Endothelial cell of umbilical vein (primary cell): ENCODE measurements at regions not wholly inside any gene's neighbourhood (a gene's known extent, or its start where the extent isn't known, plus 50 kb on each side); places are given as distances from the start of the nearest gene placed in this dataset.

ENCODE experiments used
- BruUV-seq: library from RNA; stranded (reverse); fragments of 400-500 nt; replicated peaks from 2 replicates; lab custom pipeline; 2021; lab: Mats Ljungman, UMichigan
- CTCF ChIA-PET: fragments of 300-600, 350-600 bp; sonication (Branson Sonifier 250); formaldehyde crosslinking; loops from one replicate; lab custom pipeline; 2021; ENCODE audit warnings: antibody characterized with exemption, inconsistent platforms; lab: Charles Lee
- POLR2A ChIA-PET: fragments of 300-600, 350-600 bp; sonication (Branson Sonifier 250); formaldehyde crosslinking; loops from one replicate; lab custom pipeline; 2021; ENCODE audit warnings: antibody characterized with exemption, inconsistent platforms; lab: Charles Lee
- DNase-seq: peaks from one replicate; pipeline ENCODE4 v3.0.0-alpha.2; 2011; ENCODE audit warnings: low read depth, low spot score
- FAIRE-seq: peaks from 2 replicates; lab custom pipeline; 2011; peaks lifted over from hg19 to GRCh38; lab: Jason Lieb, UNC
- H2AFZ ChIP-seq: 2 replicates; pipeline ENCODE4 v1.6.0; 2012; ENCODE audit warnings: low read depth, low read length, control low read depth, inconsistent platforms
- H3K27ac ChIP-seq: 2 replicates; pipeline ENCODE4 v1.5.1; 2011; ENCODE audit warnings: low read depth, mild to moderate bottlenecking, control low read depth, low read length, moderate library complexity; ENCODE audit not compliant: insufficient read depth
- H3K27me3 ChIP-seq, 2 experiments: 2 replicates each; pipeline versions ENCODE4 v1.6.0 to v1.6.1; 2011; ENCODE audit warnings: low read length in 2 of 2, mixed read lengths in 1 of 2; ENCODE audit not compliant: control insufficient read depth in 2 of 2, insufficient read depth in 2 of 2
- H3K36me3 ChIP-seq, 2 experiments: 2 replicates in 1 of 2; 3 replicates in 1 of 2; pipeline ENCODE4 v1.5.1; 2011; ENCODE audit warnings: low read length in 2 of 2, mild to moderate bottlenecking in 1 of 2, moderate library complexity in 1 of 2; ENCODE audit not compliant: control insufficient read depth in 2 of 2, insufficient read depth in 2 of 2; ENCODE audit errors: extremely low read depth in 1 of 2
- H3K4me1 ChIP-seq: 3 replicates; pipeline ENCODE4 v1.5.1; 2011; ENCODE audit warnings: mild to moderate bottlenecking, low read length; ENCODE audit not compliant: control insufficient read depth, insufficient read depth; ENCODE audit errors: extremely low read depth
- H3K4me2 ChIP-seq: 2 replicates; pipeline ENCODE4 v1.6.1; 2011; ENCODE audit warnings: low read length, control low read depth, mixed read lengths; ENCODE audit not compliant: insufficient read depth
- H3K4me3 ChIP-seq, 3 experiments: fragments of 200-600 bp in 1 of 3; sonication (generic), shearing (Covaris generic) in 1 of 3; replicated peaks in 1 of 3; 2 replicates each; pipeline ENCODE4 v1.5.1; 2011 to 2016; ENCODE audit warnings: control low read depth in 3 of 3, low read length in 3 of 3, mild to moderate bottlenecking in 2 of 3, inconsistent platforms in 1 of 3, low read depth in 1 of 3, moderate library complexity in 1 of 3; ENCODE audit not compliant: insufficient read depth in 1 of 3
- H3K79me2 ChIP-seq: 2 replicates; pipeline ENCODE4 v1.6.0; 2012; ENCODE audit warnings: low read length, inconsistent platforms; ENCODE audit not compliant: control insufficient read depth, insufficient read depth
- H3K9ac ChIP-seq: replicated peaks from 2 replicates; pipeline ENCODE3; 2011; ENCODE audit warnings: low read length, control low read depth; ENCODE audit not compliant: insufficient read depth; ENCODE audit errors: extremely low read depth
- H3K9me1 ChIP-seq: replicated peaks from 3 replicates; pipeline ENCODE4 v1.6.0; 2011; ENCODE audit warnings: mild to moderate bottlenecking, low read length; ENCODE audit not compliant: control insufficient read depth, insufficient read depth; ENCODE audit errors: extremely low read depth
- H3K9me3 ChIP-seq: replicated peaks from 2 replicates; pipeline ENCODE4 v1.5.1; 2012; ENCODE audit warnings: low read length, inconsistent platforms; ENCODE audit not compliant: control insufficient read depth, insufficient read depth
- H4K20me1 ChIP-seq: replicated peaks from 2 replicates; pipeline ENCODE3; 2011; ENCODE audit warnings: mild to moderate bottlenecking, low read length; ENCODE audit not compliant: control insufficient read depth, insufficient read depth; ENCODE audit errors: extremely low read depth
- CTCF ChIP-seq, 2 donors: IDR thresholded peaks; 1 replicate in 1 of 2; 2 replicates in 1 of 2; pipeline ENCODE4 v1.5.1; 2011; ENCODE audit warnings: low read length in 2 of 2, mild to moderate bottlenecking in 2 of 2, moderate library complexity in 2 of 2, control low read depth in 1 of 2, inconsistent platforms in 1 of 2, low read depth in 1 of 2; ENCODE audit not compliant: insufficient read depth in 1 of 2; ENCODE audit errors: extremely low read depth in 1 of 2
- EZH2 ChIP-seq: IDR thresholded peaks from 2 replicates; pipeline ENCODE4 v1.6.1; 2012; ENCODE audit warnings: borderline replicate concordance, low read depth, mild to moderate bottlenecking, moderate library complexity, low read length, inconsistent platforms; ENCODE audit not compliant: severe bottlenecking
- FOS ChIP-seq: IDR thresholded peaks from 2 replicates; pipeline ENCODE4 v1.6.1; 2011; ENCODE audit warnings: mild to moderate bottlenecking, low read length, moderate library complexity, borderline replicate concordance; ENCODE audit not compliant: insufficient read depth
- GATA2 ChIP-seq: IDR thresholded peaks from 2 replicates; pipeline ENCODE4 v1.7.0; 2011; ENCODE audit warnings: low read depth, mild to moderate bottlenecking, moderate library complexity, mixed read lengths, low read length; ENCODE audit not compliant: insufficient read length, insufficient read depth
- JUN ChIP-seq: IDR thresholded peaks from 2 replicates; pipeline ENCODE4 v1.6.1; 2011; ENCODE audit warnings: borderline replicate concordance, low read depth; ENCODE audit not compliant: insufficient read length, insufficient read depth
- MAX ChIP-seq: IDR thresholded peaks from 2 replicates; pipeline ENCODE4 v1.6.1; 2011; ENCODE audit not compliant: insufficient read depth, insufficient read length
- MYC ChIP-seq: IDR thresholded peaks from one replicate; pipeline ENCODE4 v1.6.1; 2011; ENCODE audit warnings: mild to moderate bottlenecking, low read depth, low read length
- POLR2A ChIP-seq: IDR thresholded peaks from 2 replicates; pipeline ENCODE4 v1.6.1; 2012; ENCODE audit warnings: low read depth, mild to moderate bottlenecking, control low read depth, low read length
- POLR2AphosphoS5 ChIP-seq: IDR thresholded peaks from 2 replicates; pipeline ENCODE4 v1.6.1; 2012; ENCODE audit warnings: low read depth, mild to moderate bottlenecking, control low read depth, low read length, moderate library complexity; ENCODE audit not compliant: insufficient read depth
- dilution Hi-C: fragments of 300-500 bp; cut with MboI; formaldehyde crosslinking; loops from one replicate; pipeline ENCODE4 v1.15.0; 2019; ENCODE audit warnings: low sequenced_read_pairs; ENCODE audit not compliant: extremely low pct_ligation_motif_present
- intact Hi-C: fragments of 100-400 bp; cut with micrococcal nuclease; formaldehyde crosslinking; loops from one replicate; pipeline ENCODE4 v1.10.0; 2022

- ChIA-PET POLR2A (no interaction called here), CTCF (no interaction called here)
- Histone ChIP-seq H3K9ac (no peak overlapping the region), H3K4me2 (no peak overlapping the region), H3K4me3 (no peak overlapping the region), H2AFZ (no peak overlapping the region), H3K9me1 (no peaks in the 10 kb centered on the region), H3K36me3 (no peaks in the 10 kb centered on the region), H3K79me2 (no peaks in the 10 kb centered on the region), H3K27ac (no peak overlapping the region), H3K27me3 (no peaks in the 10 kb centered on the region), H3K4me1 (no peaks in the 10 kb centered on the region), H4K20me1 (no peaks in the 10 kb centered on the region), H3K9me3 (peaks cover 2% of the 10 kb centered on the region)
- dilution Hi-C loops (no loop called here), intact Hi-C loops (no loop called here)
- no TSS peak for BruUV-seq
- FAIRE-seq: no peak
- no peak for DNase-seq
- TF ChIP-seq GATA2: no peak
Observed at GRCh38 chr5:153237671-153238332, 252.7 kb upstream of the GRIA1 start.

GRCh38 chr5:153257381-153257780 is 233.1 kb upstream of the GRIA1 start:
- Histone ChIP-seq H3K4me2 (no peak overlapping the region), H3K27ac (no peak overlapping the region), H3K4me3 (no peak overlapping the region), H3K9me3 (peaks cover 5% of the 10 kb centered on the region), H3K9ac (no peak overlapping the region), H3K36me3 (no peaks in the 10 kb centered on the region), H3K27me3 (no peaks in the 10 kb centered on the region), H3K9me1 (no peaks in the 10 kb centered on the region), H3K79me2 (no peaks in the 10 kb centered on the region), H2AFZ (no peak overlapping the region), H3K4me1 (no peaks in the 10 kb centered on the region), H4K20me1 (no peaks in the 10 kb centered on the region)
- no peak for FAIRE-seq
- dilution Hi-C loops (no loop called here), intact Hi-C loops (no loop called here)
- TF ChIP-seq POLR2AphosphoS5: no peak
- no peak for TF ChIP-seq GATA2
- TF ChIP-seq MAX: no peak
- TF ChIP-seq CTCF (IDR thresholded peaks at IDR 0.05; ENCODE audit: extremely low read depth in 1 of 2, insufficient read depth in 1 of 2, low read depth in 1 of 2, low read length in 2 of 2): no peak
- no peak for TF ChIP-seq EZH2
- TF ChIP-seq MYC: no peak
- TF ChIP-seq JUN: no peak
- TF ChIP-seq FOS: no peak
- TF ChIP-seq POLR2A: no peak
- ChIA-PET CTCF (no interaction called here), POLR2A (no interaction called here)
- no peak for DNase-seq
- no TSS peak for BruUV-seq
